GM23338 (cell line): ENCODE measurements at regions not wholly inside any gene's neighbourhood (a gene's known extent, or its start where the extent isn't known, plus 50 kb on each side); places are given as distances from the start of the nearest gene placed in this dataset.

Experiments
- ATAC-seq: fragments of 200-7000 bp; cut with Tn5 transposase; 3 replicates; pipeline ENCODE4 v1.9.1; 2020
- DNase-seq: peaks from one replicate; pipeline ENCODE4 v3.0.0-alpha.2; 2015; ENCODE audit warnings: low spot score
- H2AFZ ChIP-seq: fragments of 200-600 bp; sonication (generic); 2 replicates; pipeline ENCODE4 v1.8.0; 2016; ENCODE audit warnings: antibody characterized with exemption, mild to moderate bottlenecking, moderate library complexity
- H3F3A ChIP-seq: fragments of 200-600 bp; sonication (generic); replicated peaks from 2 replicates; pipeline ENCODE4 v1.8.0; 2017; ENCODE audit warnings: antibody characterized with exemption, mixed run types, low read depth
- H3K27ac ChIP-seq: fragments of 200-600 bp; sonication (generic); 2 replicates; pipeline ENCODE4 v1.6.1; 2016; ENCODE audit warnings: low read depth
- H3K27me3 ChIP-seq: fragments of 200-600 bp; sonication (generic); 2 replicates; pipeline ENCODE4 v1.8.0; 2016; ENCODE audit warnings: mild to moderate bottlenecking, mixed run types, moderate library complexity; ENCODE audit not compliant: insufficient read depth
- H3K36me3 ChIP-seq: fragments of 200-600 bp; sonication (generic); 2 replicates; pipeline ENCODE4 v1.8.0; 2016; ENCODE audit warnings: mild to moderate bottlenecking; ENCODE audit not compliant: insufficient read depth
- H3K4me1 ChIP-seq: fragments of 200-600 bp; sonication (generic); 2 replicates; pipeline ENCODE4 v1.8.0; 2016; ENCODE audit warnings: mild to moderate bottlenecking, moderate library complexity; ENCODE audit not compliant: insufficient read depth
- H3K4me2 ChIP-seq: fragments of 200-600 bp; sonication (generic); 2 replicates; pipeline ENCODE4 v1.7.1; 2017; ENCODE audit warnings: mixed run types
- H3K4me3 ChIP-seq: fragments of 200-600 bp; sonication (generic); 2 replicates; pipeline ENCODE4 v1.6.1; 2016; ENCODE audit warnings: mixed run types
- H3K79me2 ChIP-seq: fragments of 200-600 bp; sonication (generic); replicated peaks from 2 replicates; pipeline ENCODE4 v1.8.0; 2017; ENCODE audit warnings: mild to moderate bottlenecking; ENCODE audit not compliant: insufficient read depth
- H3K9me2 ChIP-seq: fragments of 200-600 bp; sonication (generic); 2 replicates; pipeline ENCODE4 v1.8.0; 2017; ENCODE audit not compliant: insufficient read depth
- H4K20me1 ChIP-seq: fragments of 200-600 bp; sonication (generic); replicated peaks from 2 replicates; pipeline ENCODE4 v1.8.0; 2017; ENCODE audit warnings: mild to moderate bottlenecking; ENCODE audit not compliant: insufficient read depth
- H3K27ac Mint-ChIP-seq: 2 replicates; pipeline ENCODE4 v1.8.0; 2020; ENCODE audit warnings: inconsistent platforms, mild to moderate bottlenecking, moderate library complexity, mixed read lengths
- H3K27me3 Mint-ChIP-seq: 3 replicates; pipeline ENCODE4 v1.8.0; 2022; ENCODE audit warnings: low read depth, mild to moderate bottlenecking, moderate library complexity, mixed read lengths, inconsistent platforms; ENCODE audit not compliant: insufficient read depth, poor library complexity
- H3K36me3 Mint-ChIP-seq: 3 replicates; pipeline ENCODE4 v1.8.0; 2021; ENCODE audit warnings: low read depth, mild to moderate bottlenecking, inconsistent platforms, moderate library complexity, mixed read lengths
- H3K4me1 Mint-ChIP-seq: 3 replicates; pipeline ENCODE4 v1.8.0; 2020; ENCODE audit warnings: mild to moderate bottlenecking, inconsistent platforms, mixed read lengths
- H3K4me3 Mint-ChIP-seq: 3 replicates; pipeline ENCODE4 v1.8.0; 2021; ENCODE audit warnings: moderate library complexity, mild to moderate bottlenecking, inconsistent platforms, mixed read lengths
- H3K9me3 Mint-ChIP-seq: 3 replicates; pipeline ENCODE4 v1.8.0; 2020; ENCODE audit warnings: moderate library complexity, mild to moderate bottlenecking, inconsistent platforms, mixed read lengths
- CREB1 ChIP-seq: fragments of 250-450 bp; sonication (Bioruptor Pico); IDR thresholded peaks from 2 replicates; pipeline ENCODE4 v1.5.0; 2020; ENCODE audit warnings: low read depth, mild to moderate bottlenecking, moderate library complexity
- EZH2 ChIP-seq: fragments of 200-600 bp; sonication (generic); IDR thresholded peaks from one replicate; pipeline ENCODE4 v1.8.0; 2017; ENCODE audit warnings: antibody characterized with exemption, mild to moderate bottlenecking, low read depth; ENCODE audit not compliant: unreplicated experiment
- POLR2AphosphoS5 ChIP-seq: IDR thresholded peaks from 2 replicates; pipeline ENCODE4 v1.6.1; 2016; ENCODE audit warnings: antibody characterized with exemption, low read depth
- ZNF331 ChIP-seq: fragments of 250-450 bp; sonication (Bioruptor Pico); IDR thresholded peaks from 2 replicates; pipeline ENCODE4 v1.5.0; 2020; ENCODE audit warnings: low read depth, mild to moderate bottlenecking, moderate library complexity
- TF ChIP-seq, protein P1 (sequence below): fragments of 250-450 bp; sonication (Bioruptor Pico); IDR thresholded peaks from 2 replicates; pipeline ENCODE4 v1.5.0; 2020; ENCODE audit warnings: mild to moderate bottlenecking, moderate library complexity

DNA sequence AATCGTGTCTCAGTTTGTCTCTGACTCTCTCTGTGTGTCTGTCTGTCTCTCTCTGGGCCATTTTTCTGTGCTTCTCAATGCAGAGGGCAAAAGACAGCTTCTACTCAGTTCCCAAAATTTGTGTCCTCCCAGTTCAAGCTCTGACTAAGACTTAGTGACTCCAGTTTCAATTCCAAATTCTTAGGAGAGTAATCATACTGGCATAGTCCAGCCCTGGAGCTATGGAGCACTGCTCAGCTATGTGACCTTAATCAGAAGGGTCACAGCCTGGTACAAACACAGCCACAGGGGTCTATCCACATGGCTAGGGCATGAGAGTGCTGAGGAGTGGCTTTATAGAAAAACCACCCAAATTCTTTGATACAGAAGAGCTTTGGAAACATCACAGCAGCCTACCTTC is 91.9 kb downstream of the FOXF2 start:
- no peak overlapping the region for H3K4me3 Mint-ChIP-seq
- Histone ChIP-seq H3K4me2 (no peak overlapping the region), H3K79me2 (no peaks in the 10 kb centered on the region), H3K4me1 (no peaks in the 10 kb centered on the region), H3K9me2 (peaks cover 5% of the 10 kb centered on the region; the same call in 1 of the 2 replicates), H3K27ac (no peak overlapping the region), H3K36me3 (no peaks in the 10 kb centered on the region), H2AFZ (no peak overlapping the region), H3K4me3 (no peak overlapping the region), H4K20me1 (no peaks in the 10 kb centered on the region), H3K27me3 (no peaks in the 10 kb centered on the region), H3F3A (no peaks in the 10 kb centered on the region)
- TF ChIP-seq EZH2 = no peak
- no peaks in the 10 kb centered on the region; the same call in 2 of the 3 replicates for H3K9me3 Mint-ChIP-seq
- DNase-seq (no peak), ATAC-seq (no peak)
- H3K27ac Mint-ChIP-seq = no peak overlapping the region
- no peaks in the 10 kb centered on the region for H3K27me3 Mint-ChIP-seq
- no peaks in the 10 kb centered on the region; the same call in 2 of the 3 replicates for H3K4me1 Mint-ChIP-seq
- H3K36me3 Mint-ChIP-seq = no peaks in the 10 kb centered on the region

DNA sequence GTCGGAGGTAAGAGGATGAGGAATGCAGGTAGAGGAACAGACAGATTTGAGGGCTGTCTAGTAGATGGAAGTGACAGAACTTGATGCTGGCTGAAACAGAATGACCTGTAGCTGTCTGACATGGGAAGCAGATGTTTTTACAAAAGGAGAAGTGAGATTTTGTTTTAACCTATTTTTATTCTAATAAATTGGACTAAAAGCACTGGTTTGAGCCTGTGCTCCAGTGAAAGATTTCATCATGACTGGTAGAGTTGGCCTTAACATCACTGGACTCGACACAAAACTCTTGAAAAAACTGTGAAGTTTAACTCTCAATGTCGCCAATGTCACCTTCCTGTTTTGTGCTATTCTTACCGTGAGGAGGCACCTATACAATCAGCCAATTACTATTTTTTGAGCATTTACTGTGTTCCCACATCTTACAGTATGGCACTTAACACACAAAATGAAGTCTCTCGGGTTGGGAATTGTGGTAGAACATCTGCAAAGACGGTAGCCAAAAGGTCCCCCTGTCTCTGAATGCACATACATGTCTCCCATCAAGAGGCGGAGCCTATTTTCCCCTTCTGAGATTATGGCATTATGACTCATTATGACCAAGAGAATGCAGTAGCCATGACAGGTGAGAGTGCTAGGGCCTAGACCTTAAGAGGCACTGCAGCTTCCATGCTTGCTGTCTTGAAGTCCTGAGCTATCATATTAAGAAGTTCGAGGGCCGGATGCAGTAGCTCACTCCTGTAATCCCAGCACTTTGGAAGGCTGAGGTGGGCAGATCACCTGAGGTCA is 93.2 kb downstream of the FOXF2 start:
- ATAC-seq (no peak), DNase-seq (no peak)
- H3K4me2 ChIP-seq = no peak overlapping the region
- Mint-ChIP-seq H3K36me3 (no peaks in the 10 kb centered on the region), H3K4me1 (no peaks in the 10 kb centered on the region; the same call in 2 of the 3 replicates), H3K9me3 (no peaks in the 10 kb centered on the region; the same call in 2 of the 3 replicates), H3K27me3 (peaks cover 3% of the 10 kb centered on the region), H3K4me3 (no peak overlapping the region), H3K27ac (no peak overlapping the region)
- H3K27me3 ChIP-seq = no peaks in the 10 kb centered on the region
- H3K4me3 ChIP-seq = no peak overlapping the region
- H3K9me2 ChIP-seq = peaks cover 5% of the 10 kb centered on the region; the same call in 1 of the 2 replicates
- H3F3A ChIP-seq = no peaks in the 10 kb centered on the region
- no peaks in the 10 kb centered on the region for H3K36me3 ChIP-seq
- H3K27ac ChIP-seq = no peak overlapping the region
- no peak overlapping the region for H2AFZ ChIP-seq
- TF ChIP-seq, protein P1, sequence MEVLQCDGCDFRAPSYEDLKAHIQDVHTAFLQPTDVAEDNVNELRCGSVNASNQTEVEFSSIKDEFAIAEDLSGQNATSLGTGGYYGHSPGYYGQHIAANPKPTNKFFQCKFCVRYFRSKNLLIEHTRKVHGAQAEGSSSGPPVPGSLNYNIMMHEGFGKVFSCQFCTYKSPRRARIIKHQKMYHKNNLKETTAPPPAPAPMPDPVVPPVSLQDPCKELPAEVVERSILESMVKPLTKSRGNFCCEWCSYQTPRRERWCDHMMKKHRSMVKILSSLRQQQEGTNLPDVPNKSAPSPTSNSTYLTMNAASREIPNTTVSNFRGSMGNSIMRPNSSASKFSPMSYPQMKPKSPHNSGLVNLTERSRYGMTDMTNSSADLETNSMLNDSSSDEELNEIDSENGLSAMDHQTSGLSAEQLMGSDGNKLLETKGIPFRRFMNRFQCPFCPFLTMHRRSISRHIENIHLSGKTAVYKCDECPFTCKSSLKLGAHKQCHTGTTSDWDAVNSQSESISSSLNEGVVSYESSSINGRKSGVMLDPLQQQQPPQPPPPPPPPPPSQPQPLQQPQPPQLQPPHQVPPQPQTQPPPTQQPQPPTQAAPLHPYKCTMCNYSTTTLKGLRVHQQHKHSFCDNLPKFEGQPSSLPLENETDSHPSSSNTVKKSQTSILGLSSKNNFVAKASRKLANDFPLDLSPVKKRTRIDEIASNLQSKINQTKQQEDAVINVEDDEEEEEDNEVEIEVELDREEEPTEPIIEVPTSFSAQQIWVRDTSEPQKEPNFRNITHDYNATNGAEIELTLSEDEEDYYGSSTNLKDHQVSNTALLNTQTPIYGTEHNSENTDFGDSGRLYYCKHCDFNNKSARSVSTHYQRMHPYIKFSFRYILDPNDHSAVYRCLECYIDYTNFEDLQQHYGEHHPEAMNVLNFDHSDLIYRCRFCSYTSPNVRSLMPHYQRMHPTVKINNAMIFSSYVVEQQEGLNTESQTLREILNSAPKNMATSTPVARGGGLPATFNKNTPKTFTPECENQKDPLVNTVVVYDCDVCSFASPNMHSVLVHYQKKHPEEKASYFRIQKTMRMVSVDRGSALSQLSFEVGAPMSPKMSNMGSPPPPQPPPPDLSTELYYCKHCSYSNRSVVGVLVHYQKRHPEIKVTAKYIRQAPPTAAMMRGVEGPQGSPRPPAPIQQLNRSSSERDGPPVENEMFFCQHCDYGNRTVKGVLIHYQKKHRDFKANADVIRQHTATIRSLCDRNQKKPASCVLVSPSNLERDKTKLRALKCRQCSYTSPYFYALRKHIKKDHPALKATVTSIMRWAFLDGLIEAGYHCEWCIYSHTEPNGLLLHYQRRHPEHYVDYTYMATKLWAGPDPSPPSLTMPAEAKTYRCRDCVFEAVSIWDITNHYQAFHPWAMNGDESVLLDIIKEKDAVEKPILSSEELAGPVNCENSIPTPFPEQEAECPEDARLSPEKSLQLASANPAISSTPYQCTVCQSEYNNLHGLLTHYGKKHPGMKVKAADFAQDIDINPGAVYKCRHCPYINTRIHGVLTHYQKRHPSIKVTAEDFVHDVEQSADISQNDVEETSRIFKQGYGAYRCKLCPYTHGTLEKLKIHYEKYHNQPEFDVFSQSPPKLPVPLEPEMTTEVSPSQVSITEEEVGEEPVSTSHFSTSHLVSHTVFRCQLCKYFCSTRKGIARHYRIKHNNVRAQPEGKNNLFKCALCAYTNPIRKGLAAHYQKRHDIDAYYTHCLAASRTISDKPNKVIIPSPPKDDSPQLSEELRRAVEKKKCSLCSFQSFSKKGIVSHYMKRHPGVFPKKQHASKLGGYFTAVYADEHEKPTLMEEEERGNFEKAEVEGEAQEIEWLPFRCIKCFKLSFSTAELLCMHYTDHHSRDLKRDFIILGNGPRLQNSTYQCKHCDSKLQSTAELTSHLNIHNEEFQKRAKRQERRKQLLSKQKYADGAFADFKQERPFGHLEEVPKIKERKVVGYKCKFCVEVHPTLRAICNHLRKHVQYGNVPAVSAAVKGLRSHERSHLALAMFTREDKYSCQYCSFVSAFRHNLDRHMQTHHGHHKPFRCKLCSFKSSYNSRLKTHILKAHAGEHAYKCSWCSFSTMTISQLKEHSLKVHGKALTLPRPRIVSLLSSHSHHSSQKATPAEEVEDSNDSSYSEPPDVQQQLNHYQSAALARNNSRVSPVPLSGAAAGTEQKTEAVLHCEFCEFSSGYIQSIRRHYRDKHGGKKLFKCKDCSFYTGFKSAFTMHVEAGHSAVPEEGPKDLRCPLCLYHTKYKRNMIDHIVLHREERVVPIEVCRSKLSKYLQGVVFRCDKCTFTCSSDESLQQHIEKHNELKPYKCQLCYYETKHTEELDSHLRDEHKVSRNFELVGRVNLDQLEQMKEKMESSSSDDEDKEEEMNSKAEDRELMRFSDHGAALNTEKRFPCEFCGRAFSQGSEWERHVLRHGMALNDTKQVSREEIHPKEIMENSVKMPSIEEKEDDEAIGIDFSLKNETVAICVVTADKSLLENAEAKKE (CRISPR knock-in tag) = no peak
- no peak for TF ChIP-seq ZNF331
- TF ChIP-seq POLR2AphosphoS5 = no peak
- no peak for TF ChIP-seq CREB1 (CRISPR knock-in tag)
- no peaks in the 10 kb centered on the region for H3K4me1 ChIP-seq
- H4K20me1 ChIP-seq = no peaks in the 10 kb centered on the region
- no peaks in the 10 kb centered on the region for H3K79me2 ChIP-seq
